Karpas-422 (cell line): ENCODE measurements at regions not wholly inside any gene's neighbourhood (a gene's known extent, or its start where the extent isn't known, plus 50 kb on each side); places are given as distances from the start of the nearest gene placed in this dataset.

Source experiments
- DNase-seq: peaks from one replicate; pipeline ENCODE4 v3.0.0-alpha.2; 2015
- H2AFZ ChIP-seq: fragments of 200-600 bp; sonication (generic); 2 replicates; pipeline ENCODE4 v1.6.1; 2014; ENCODE audit warnings: antibody characterized with exemption, low read length, mixed read lengths
- H3K27ac ChIP-seq: fragments of 200-600 bp; sonication (generic); 2 replicates; pipeline ENCODE4 v1.5.1; 2014; ENCODE audit warnings: mild to moderate bottlenecking, low read length, moderate library complexity
- H3K27me3 ChIP-seq: fragments of 200-600 bp; sonication (generic); 2 replicates; pipeline ENCODE4 v1.6.1; 2014; ENCODE audit warnings: low read length, mixed read lengths
- H3K36me3 ChIP-seq: fragments of 200-600 bp; sonication (generic); 2 replicates; pipeline ENCODE4 v1.6.1; 2014; ENCODE audit warnings: low read length, mixed read lengths; ENCODE audit not compliant: insufficient read depth
- H3K4me1 ChIP-seq: fragments of 200-600 bp; sonication (generic); 2 replicates; pipeline ENCODE4 v1.6.1; 2014; ENCODE audit warnings: mild to moderate bottlenecking, low read length, mixed read lengths
- H3K4me2 ChIP-seq: fragments of 200-600 bp; sonication (generic); 2 replicates; pipeline ENCODE4 v1.6.1; 2014; ENCODE audit warnings: low read length, low read depth, mild to moderate bottlenecking; ENCODE audit not compliant: poor library complexity, severe bottlenecking
- H3K4me3 ChIP-seq: fragments of 200-600 bp; sonication (generic); 2 replicates; pipeline ENCODE4 v1.5.1; 2014; ENCODE audit warnings: mild to moderate bottlenecking, antibody characterized with exemption, low read length, mixed read lengths
- H3K79me2 ChIP-seq: fragments of 200-600 bp; sonication (generic); 2 replicates; pipeline ENCODE4 v1.6.1; 2014; ENCODE audit warnings: mild to moderate bottlenecking, low read length, mixed read lengths
- H3K9ac ChIP-seq: fragments of 200-600 bp; sonication (generic); 2 replicates; pipeline ENCODE4 v1.6.0; 2014; ENCODE audit warnings: low read length
- H3K9me2 ChIP-seq: fragments of 200-600 bp; sonication (generic), shearing (Covaris generic); replicated peaks from 2 replicates; pipeline ENCODE4 v1.6.0; 2014; ENCODE audit warnings: mild to moderate bottlenecking, low read length, moderate library complexity; ENCODE audit not compliant: insufficient read depth
- H3K9me3 ChIP-seq: fragments of 300-700, 200-600 bp; sonication (generic); 2 replicates; pipeline ENCODE4 v1.6.1; 2014; ENCODE audit warnings: low read length, mixed read lengths
- H4K20me1 ChIP-seq: fragments of 200-600 bp; sonication (generic); 2 replicates; pipeline ENCODE4 v1.6.1; 2014; ENCODE audit warnings: mild to moderate bottlenecking, antibody characterized with exemption, low read length, low read depth; ENCODE audit not compliant: insufficient read depth

- no peak for DNase-seq
- Histone ChIP-seq H3K27ac (no peak overlapping the region), H3K36me3 (no peaks in the 10 kb centered on the region), H3K9ac (no peak overlapping the region), H3K9me3 (no peaks in the 10 kb centered on the region), H2AFZ (no peak overlapping the region), H3K4me3 (no peak overlapping the region), H3K9me2 (no peaks in the 10 kb centered on the region), H3K79me2 (no peaks in the 10 kb centered on the region), H3K4me2 (no peak overlapping the region), H3K27me3 (no peaks in the 10 kb centered on the region), H3K4me1 (no peaks in the 10 kb centered on the region), H4K20me1 (no peaks in the 10 kb centered on the region)
Observed at GRCh38 chr4:57287687-57288604, 177.8 kb upstream of the IGFBP7 start.

GRCh38 chr4:57282933-57283310, 172.7 kb upstream of the IGFBP7 start:
- Histone ChIP-seq H2AFZ (no peak overlapping the region), H3K79me2 (no peaks in the 10 kb centered on the region), H3K9me3 (no peaks in the 10 kb centered on the region), H3K27me3 (no peaks in the 10 kb centered on the region), H3K4me1 (no peaks in the 10 kb centered on the region), H3K27ac (no peak overlapping the region), H3K36me3 (no peaks in the 10 kb centered on the region), H3K4me3 (no peak overlapping the region), H3K9me2 (no peaks in the 10 kb centered on the region), H4K20me1 (no peaks in the 10 kb centered on the region), H3K4me2 (no peak overlapping the region), H3K9ac (no peak overlapping the region)
- no peak for DNase-seq

- DNase-seq: no peak
- Histone ChIP-seq H3K79me2 (no peaks in the 10 kb centered on the region), H3K36me3 (no peaks in the 10 kb centered on the region), H3K9ac (no peak overlapping the region), H3K27me3 (no peaks in the 10 kb centered on the region), H3K4me3 (no peak overlapping the region), H3K9me3 (no peaks in the 10 kb centered on the region), H3K9me2 (no peaks in the 10 kb centered on the region), H4K20me1 (no peaks in the 10 kb centered on the region), H3K4me1 (no peaks in the 10 kb centered on the region), H2AFZ (no peak overlapping the region), H3K4me2 (no peak overlapping the region), H3K27ac (no peak overlapping the region)
Observed at GRCh38 chr4:57280481-57280880, 170.3 kb upstream of the IGFBP7 start.

GRCh38 chr4:57278780-57279179, 168.6 kb upstream of the IGFBP7 start:
- Histone ChIP-seq H3K9me2 (no peaks in the 10 kb centered on the region), H3K9ac (no peak overlapping the region), H4K20me1 (no peaks in the 10 kb centered on the region), H3K9me3 (no peaks in the 10 kb centered on the region), H3K4me1 (no peaks in the 10 kb centered on the region), H3K4me3 (no peak overlapping the region), H3K27me3 (no peaks in the 10 kb centered on the region), H3K36me3 (no peaks in the 10 kb centered on the region), H2AFZ (no peak overlapping the region), H3K79me2 (no peaks in the 10 kb centered on the region), H3K4me2 (no peak overlapping the region), H3K27ac (no peak overlapping the region)
- no peak for DNase-seq

GRCh38 chr4:57274082-57274481, 163.9 kb upstream of the IGFBP7 start:
- DNase-seq: no peak
- no peaks in the 10 kb centered on the region for H3K4me1 ChIP-seq
- H3K36me3 ChIP-seq: no peaks in the 10 kb centered on the region
- no peak overlapping the region for H3K9ac ChIP-seq
- no peaks in the 10 kb centered on the region for H3K9me3 ChIP-seq
- no peak overlapping the region for H3K27ac ChIP-seq
- H3K79me2 ChIP-seq: no peaks in the 10 kb centered on the region
- H3K9me2 ChIP-seq: no peaks in the 10 kb centered on the region
- no peak overlapping the region for H3K4me2 ChIP-seq
- H4K20me1 ChIP-seq: no peaks in the 10 kb centered on the region
- no peak overlapping the region for H3K4me3 ChIP-seq
- H3K27me3 ChIP-seq: no peaks in the 10 kb centered on the region
- no peak overlapping the region for H2AFZ ChIP-seq

GRCh38 chr4:57270346-57270745, 160.2 kb upstream of the IGFBP7 start:
- no peak overlapping the region for H3K27ac ChIP-seq
- no peak overlapping the region for H3K4me2 ChIP-seq
- H2AFZ ChIP-seq: no peak overlapping the region
- no peaks in the 10 kb centered on the region for H3K79me2 ChIP-seq
- H3K27me3 ChIP-seq: no peaks in the 10 kb centered on the region
- H3K9me3 ChIP-seq: no peaks in the 10 kb centered on the region
- H3K9me2 ChIP-seq: no peaks in the 10 kb centered on the region
- no peaks in the 10 kb centered on the region for H3K36me3 ChIP-seq
- H3K9ac ChIP-seq: no peak overlapping the region
- no peaks in the 10 kb centered on the region for H4K20me1 ChIP-seq
- no peaks in the 10 kb centered on the region for H3K4me1 ChIP-seq
- DNase-seq: no peak
- H3K4me3 ChIP-seq: no peak overlapping the region

GRCh38 chr4:57265831-57266582, 155.8 kb upstream of the IGFBP7 start:
- H3K79me2 ChIP-seq: no peaks in the 10 kb centered on the region
- H3K27me3 ChIP-seq: no peaks in the 10 kb centered on the region
- H3K9me2 ChIP-seq: no peaks in the 10 kb centered on the region
- H3K27ac ChIP-seq: no peak overlapping the region
- no peaks in the 10 kb centered on the region for H3K36me3 ChIP-seq
- no peak overlapping the region for H3K4me2 ChIP-seq
- H4K20me1 ChIP-seq: no peaks in the 10 kb centered on the region
- no peak overlapping the region for H3K9ac ChIP-seq
- H2AFZ ChIP-seq: no peak overlapping the region
- H3K9me3 ChIP-seq: no peaks in the 10 kb centered on the region
- no peak for DNase-seq
- no peak overlapping the region for H3K4me3 ChIP-seq
- H3K4me1 ChIP-seq: no peaks in the 10 kb centered on the region

- H3K4me2 ChIP-seq: no peak overlapping the region
Observed at GRCh38 chr4:57254754-57255153, 144.6 kb upstream of the IGFBP7 start.

More at GRCh38 chr4:57254754-57255153, 144.6 kb upstream of the IGFBP7 start:
- H3K79me2 ChIP-seq: no peaks in the 10 kb centered on the region
- no peaks in the 10 kb centered on the region for H3K36me3 ChIP-seq
- no peaks in the 10 kb centered on the region for H3K27me3 ChIP-seq
- H2AFZ ChIP-seq: no peak overlapping the region
- no peaks in the 10 kb centered on the region for H3K9me2 ChIP-seq
- H3K27ac ChIP-seq: no peak overlapping the region
- no peak overlapping the region for H3K4me3 ChIP-seq
- no peaks in the 10 kb centered on the region for H3K4me1 ChIP-seq
- H4K20me1 ChIP-seq: no peaks in the 10 kb centered on the region
- no peaks in the 10 kb centered on the region for H3K9me3 ChIP-seq
- no peak for DNase-seq
- H3K9ac ChIP-seq: no peak overlapping the region
